ENCODE measurements at regions not wholly inside any gene's neighbourhood (a gene's known extent, or its start where the extent isn't known, plus 50 kb on each side); places are given as distances from the start of the nearest gene placed in this dataset.

DNA sequence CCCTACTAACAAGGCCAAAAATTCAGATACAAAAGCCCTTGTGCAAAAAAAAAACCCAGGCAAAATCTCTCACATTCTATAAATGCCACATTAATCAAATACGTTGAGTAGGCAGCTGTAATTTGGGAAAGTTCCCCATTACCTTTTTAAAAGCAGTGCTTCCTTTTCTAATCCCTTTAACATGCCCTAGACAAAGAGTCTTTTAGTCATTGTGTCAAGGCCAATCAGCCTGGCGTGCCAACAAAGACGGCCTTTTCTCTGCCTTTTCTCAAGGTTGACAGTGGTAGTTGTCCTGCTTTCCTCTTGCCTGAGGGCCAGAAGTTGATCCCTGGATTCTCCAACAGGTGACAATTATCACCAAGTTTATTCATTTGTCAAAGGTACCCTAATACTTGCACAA, 62.5 kb upstream of the METAP2 start:
- no peak for DNase-seq (ENCODE audit: low read depth)

DNA sequence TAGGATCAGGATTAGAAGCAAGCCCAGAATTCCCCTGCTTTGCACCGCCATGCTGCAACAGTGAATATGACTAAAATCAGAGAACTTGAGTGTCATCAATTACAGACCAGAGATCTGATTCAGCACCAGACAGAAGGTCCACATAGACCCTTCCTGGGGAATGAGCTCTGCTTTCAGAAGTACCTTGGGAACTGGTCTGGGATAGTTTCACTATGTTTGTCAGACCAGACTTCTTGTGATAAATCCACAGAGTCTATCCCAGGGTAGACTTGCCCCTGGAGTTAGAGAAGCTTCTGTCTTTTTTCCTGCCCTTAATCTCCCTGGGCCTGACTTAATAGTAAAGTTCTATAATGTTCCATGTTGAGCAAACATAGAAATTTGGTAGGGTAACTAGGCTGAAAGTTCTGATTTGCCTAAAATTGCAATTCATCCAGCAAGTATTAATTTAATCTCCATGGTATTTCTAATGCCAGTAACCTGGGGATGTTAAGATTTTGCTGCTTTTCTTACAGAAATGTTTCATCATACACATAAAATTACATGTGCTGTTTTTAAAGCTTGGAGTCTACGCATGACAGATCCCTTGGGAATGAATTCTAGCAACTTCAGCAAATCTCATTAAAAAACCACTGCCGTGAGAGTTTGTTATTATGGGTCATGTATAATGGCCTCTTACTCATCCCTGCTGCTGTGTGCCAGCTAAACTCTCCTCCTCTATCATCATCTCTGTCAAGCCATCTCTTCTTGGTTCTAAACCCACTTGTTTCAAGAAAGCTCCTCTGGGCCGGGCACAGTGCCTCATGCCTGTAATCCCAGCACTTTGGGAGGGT, 61.3 kb upstream of the METAP2 start:
- peak; percentile 96 for DNase-seq (ENCODE audit: low read depth)

DNA sequence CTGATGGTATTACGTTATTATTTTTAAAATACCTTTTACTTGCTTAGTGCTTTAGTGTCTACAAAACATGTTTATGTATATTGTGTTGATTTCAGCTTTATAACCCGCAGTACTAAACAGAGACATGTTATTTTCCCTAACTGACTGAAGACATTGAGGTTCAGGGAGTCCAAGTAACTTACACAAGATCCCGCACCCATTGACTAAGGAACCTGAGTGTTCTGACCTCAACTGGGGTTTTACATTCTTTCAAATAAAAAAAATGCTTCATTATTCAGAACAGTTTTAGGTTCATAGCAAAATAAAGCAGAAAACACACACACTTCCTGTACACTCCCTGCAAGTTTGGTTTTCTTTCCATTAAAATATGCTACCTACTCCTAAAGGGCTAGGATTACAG, 60.4 kb upstream of the METAP2 start:
- DNase-seq (ENCODE audit: low read depth) = no peak

DNA sequence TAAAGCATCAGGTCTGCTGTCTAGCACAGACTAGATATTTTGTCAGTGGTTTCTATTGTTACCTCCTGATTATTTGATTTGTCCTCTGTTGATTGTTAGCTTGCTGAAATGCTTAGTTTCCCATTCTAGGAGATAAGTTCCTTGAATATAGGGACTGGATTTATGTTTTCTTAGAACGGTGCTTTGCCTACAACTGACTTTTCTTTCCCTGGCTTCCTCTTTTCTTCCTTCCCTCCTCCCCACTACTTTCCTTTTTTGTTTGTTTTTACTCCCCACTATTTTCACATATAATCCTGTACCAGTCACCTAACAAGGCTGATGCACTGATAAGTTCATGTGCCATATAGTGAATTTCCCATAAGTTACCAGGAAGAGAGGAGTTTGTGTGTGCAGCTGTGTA, 58.5 kb upstream of the METAP2 start:
- no peak for DNase-seq (ENCODE audit: low read depth)

DNA sequence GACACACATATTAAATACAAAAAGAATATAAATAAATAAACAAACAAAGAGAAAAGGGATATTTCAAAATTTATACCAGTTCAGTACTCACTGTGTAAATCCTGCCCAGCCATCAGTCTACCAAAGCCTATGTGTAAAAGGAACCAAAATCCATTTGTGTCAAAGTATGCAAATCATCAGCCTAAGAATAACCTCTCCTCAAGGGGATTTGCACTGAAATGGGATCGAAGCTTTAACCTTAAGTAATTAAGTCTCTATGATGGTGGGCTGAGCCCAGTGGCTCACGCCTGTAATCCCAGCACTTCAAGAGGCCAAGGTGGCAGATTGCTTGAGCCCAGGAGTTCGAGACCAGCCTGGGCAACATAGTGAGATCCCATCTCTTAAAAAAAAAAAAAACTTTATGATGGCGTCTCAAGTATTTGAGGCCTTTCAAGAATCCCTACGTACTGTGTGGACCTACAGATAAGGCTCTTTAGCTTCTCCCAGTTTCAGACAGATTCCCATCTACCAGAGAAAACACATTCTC, 57.8 kb upstream of the METAP2 start:
- no peak for DNase-seq (ENCODE audit: low read depth)

DNA sequence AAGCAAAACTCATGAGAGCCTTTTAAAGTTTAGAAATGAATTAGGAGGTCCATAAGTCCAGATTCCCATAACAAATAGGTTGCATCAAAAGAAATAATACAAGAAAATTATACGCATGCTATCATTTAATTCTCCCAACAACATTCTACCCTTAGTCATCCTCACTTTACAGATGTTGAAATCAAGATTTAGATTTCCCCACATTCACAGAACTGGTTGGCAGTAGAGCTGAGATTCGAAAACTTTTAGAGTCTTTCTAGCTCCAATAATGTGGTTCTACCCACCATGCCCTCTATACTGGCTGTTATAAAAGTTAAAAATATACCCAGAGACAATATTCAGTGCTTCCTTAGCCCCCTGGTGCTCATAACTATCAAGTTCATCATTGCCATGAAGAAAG, 56.6 kb upstream of the METAP2 start:
- DNase-seq (ENCODE audit: low read depth) = no peak

DNA sequence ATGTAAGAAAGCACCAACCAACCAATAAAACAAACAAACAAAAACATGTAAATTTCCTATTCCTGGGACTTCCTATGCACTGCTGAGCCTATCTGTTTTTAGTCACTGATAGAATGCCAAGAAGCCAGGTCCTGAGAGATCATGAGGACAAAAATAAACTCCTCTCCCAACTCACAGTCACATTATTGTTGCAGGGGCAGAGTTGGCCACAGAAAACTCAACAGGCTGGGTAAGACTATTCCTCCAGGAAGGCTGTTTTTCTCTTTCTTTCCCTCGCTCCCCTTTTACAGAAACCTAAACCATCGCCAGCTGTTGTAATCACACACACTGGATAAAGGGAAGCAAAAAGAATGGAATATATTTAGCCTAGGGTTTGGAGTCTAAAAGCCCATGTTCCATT, 55.8 kb upstream of the METAP2 start:
- no peak for DNase-seq (ENCODE audit: low read depth)

All from fibroblast of the conjunctiva (primary cell).